ENCODE measurements at regions not wholly inside any gene's neighbourhood (a gene's known extent, or its start where the extent isn't known, plus 50 kb on each side); places are given as distances from the start of the nearest gene placed in this dataset.

- in situ Hi-C loops (cut with MboI; ENCODE audit: low sequenced_read_pairs) = no loop called here
- H3K4me3 ChIP-seq = no peak overlapping the region
- no peaks in the 10 kb centered on the region for H3K27me3 ChIP-seq (ENCODE audit: low read depth)
- no peaks in the 10 kb centered on the region for H3K9me3 ChIP-seq
- no peak for DNase-seq (ENCODE audit: low spot score in 2 of 2)
- H3K4me1 ChIP-seq = no peaks in the 10 kb centered on the region
- no peaks in the 10 kb centered on the region for H3K36me3 ChIP-seq (replicated peaks)
Measured at GRCh38 chr7:3230908-3231307, 70.1 kb upstream of the SDK1 start.

DNA sequence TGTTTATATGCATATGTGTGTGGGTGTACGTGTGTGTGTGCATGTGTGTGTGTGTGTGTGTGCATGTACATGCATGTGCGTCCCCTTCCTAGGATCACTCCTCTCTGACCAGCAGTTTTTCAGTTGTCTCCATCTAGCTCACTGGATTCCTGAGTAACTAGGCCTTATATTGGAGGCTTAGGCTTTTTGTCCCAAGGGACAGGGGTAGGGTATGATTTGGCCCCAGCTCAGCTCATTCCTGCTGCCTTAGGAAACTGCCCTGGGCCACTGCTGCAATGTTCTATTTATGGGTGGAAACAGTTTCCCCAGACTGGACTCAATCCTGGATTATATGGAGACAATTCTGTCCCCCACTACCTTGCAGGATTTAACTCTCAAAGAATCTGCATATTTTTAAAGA lies 68.8 kb upstream of the SDK1 start:
- DNase-seq (ENCODE audit: low spot score in 2 of 2) = no peak
- H3K9me3 ChIP-seq = no peaks in the 10 kb centered on the region
- in situ Hi-C loops (cut with MboI; ENCODE audit: low sequenced_read_pairs) = no loop called here
- H3K4me1 ChIP-seq = no peaks in the 10 kb centered on the region
- no peaks in the 10 kb centered on the region for H3K36me3 ChIP-seq (replicated peaks)
- no peak overlapping the region for H3K4me3 ChIP-seq
- no peaks in the 10 kb centered on the region for H3K27me3 ChIP-seq (ENCODE audit: low read depth)

DNA sequence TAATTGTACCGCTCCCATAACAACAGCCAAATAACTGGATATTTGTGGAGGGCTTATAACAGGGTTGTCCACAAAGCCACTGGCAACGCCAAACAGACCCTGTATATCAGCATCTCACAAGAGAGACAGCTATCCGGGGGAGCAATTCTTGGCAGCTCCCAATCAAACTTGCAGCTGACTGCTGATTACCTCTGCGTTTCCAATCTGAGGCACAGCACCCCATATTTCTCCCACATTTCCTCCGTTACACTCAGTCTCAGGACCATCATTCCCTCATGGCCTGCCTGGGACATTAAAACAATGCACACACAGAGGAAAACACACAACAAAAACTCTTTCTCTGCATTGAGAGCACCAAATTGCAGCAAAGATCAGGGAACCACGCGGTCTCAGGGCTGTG lies 67.8 kb upstream of the SDK1 start:
- no peaks in the 10 kb centered on the region for H3K9me3 ChIP-seq
- H3K4me1 ChIP-seq = no peaks in the 10 kb centered on the region
- H3K4me3 ChIP-seq = no peak overlapping the region
- H3K36me3 ChIP-seq (replicated peaks) = no peaks in the 10 kb centered on the region
- no peaks in the 10 kb centered on the region for H3K27me3 ChIP-seq (ENCODE audit: low read depth)
- DNase-seq (ENCODE audit: low spot score in 2 of 2) = no peak
- in situ Hi-C loops (cut with MboI; ENCODE audit: low sequenced_read_pairs) = no loop called here

DNA sequence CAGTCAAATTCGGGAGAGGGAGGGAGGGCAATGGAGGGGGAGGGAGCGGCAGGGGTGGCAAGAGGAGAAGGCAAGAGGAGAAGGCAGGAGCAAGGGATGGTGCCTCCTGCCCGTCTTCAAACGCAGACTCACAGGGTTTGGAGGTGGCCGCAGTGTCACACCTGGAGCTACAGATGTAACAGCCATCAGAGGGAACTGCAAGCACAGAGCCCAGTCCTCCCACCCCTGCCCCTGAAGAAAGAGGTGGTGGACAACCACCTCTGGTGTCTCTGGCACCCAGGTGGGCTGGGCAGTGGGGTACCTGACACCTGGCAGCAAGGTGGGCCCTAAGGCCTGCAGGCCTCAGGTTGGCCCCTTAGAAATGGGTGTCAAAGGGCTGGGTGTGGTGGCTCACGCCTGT lies 67.0 kb upstream of the SDK1 start:
- no peaks in the 10 kb centered on the region for H3K4me1 ChIP-seq
- H3K27me3 ChIP-seq (ENCODE audit: low read depth) = no peaks in the 10 kb centered on the region
- in situ Hi-C loops (cut with MboI; ENCODE audit: low sequenced_read_pairs) = no loop called here
- H3K36me3 ChIP-seq (replicated peaks) = no peaks in the 10 kb centered on the region
- no peaks in the 10 kb centered on the region for H3K9me3 ChIP-seq
- DNase-seq (ENCODE audit: low spot score in 2 of 2) = no peak
- no peak overlapping the region for H3K4me3 ChIP-seq

DNA sequence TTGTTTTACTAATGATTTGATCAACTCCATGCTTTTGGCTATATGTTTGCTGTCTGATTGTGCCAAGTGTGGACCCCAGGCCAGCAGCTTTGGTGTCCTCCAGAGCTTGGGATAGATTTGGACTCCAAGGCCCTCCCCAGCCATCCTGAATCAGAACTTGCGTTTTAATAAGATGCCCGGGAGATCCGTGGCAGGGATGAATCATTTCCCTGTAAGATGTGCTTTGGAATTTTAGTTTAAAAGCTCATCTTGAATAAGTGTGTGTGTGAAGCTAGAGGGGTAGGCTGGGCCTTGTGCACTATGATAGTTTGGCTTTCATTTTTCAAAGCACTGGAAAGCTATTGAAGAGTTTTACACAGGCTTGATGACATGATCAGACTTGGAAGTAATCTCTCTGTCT lies 66.2 kb upstream of the SDK1 start:
- H3K36me3 ChIP-seq (replicated peaks) = no peaks in the 10 kb centered on the region
- no peaks in the 10 kb centered on the region for H3K9me3 ChIP-seq
- H3K27me3 ChIP-seq (ENCODE audit: low read depth) = no peaks in the 10 kb centered on the region
- in situ Hi-C loops (cut with MboI; ENCODE audit: low sequenced_read_pairs) = no loop called here
- H3K4me3 ChIP-seq = no peak overlapping the region
- DNase-seq (ENCODE audit: low spot score in 2 of 2) = no peak
- H3K4me1 ChIP-seq = no peaks in the 10 kb centered on the region

DNA sequence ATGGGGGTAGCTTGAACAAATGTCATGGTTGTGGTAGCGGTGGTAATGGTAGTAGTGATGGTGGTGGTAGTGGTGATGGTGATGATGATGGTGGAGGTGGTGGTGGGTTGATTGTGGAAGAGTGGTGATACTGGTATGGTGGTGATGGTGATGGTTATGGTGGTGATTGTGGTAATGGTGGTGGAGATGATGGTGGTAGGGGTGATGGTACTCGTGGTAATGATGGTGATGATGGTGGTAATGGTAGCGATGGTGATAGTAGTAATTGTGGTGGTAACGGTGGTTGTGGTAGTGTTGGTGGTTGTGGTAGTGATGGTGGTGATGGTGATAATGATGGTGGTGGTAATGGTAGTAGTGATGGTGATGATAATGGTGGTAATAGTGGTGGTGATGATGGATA lies 65.7 kb upstream of the SDK1 start:
- H3K4me3 ChIP-seq = no peak overlapping the region

GRCh38 chr7:3236268-3236667 lies 64.8 kb upstream of the SDK1 start:
- Histone ChIP-seq H3K9me3 (no peaks in the 10 kb centered on the region), H3K4me1 (no peaks in the 10 kb centered on the region), H3K36me3 (replicated peaks) (no peaks in the 10 kb centered on the region), H3K4me3 (no peak overlapping the region), H3K27me3 (ENCODE audit: low read depth) (no peaks in the 10 kb centered on the region)
- DNase-seq (ENCODE audit: low spot score in 2 of 2) = no peak
- in situ Hi-C loops (cut with MboI; ENCODE audit: low sequenced_read_pairs) = no loop called here

More for the DNA sequence above, 65.7 kb upstream of the SDK1 start:
- H3K27me3 ChIP-seq (ENCODE audit: low read depth) = no peaks in the 10 kb centered on the region
- DNase-seq (ENCODE audit: low spot score in 2 of 2) = no peak
- no peaks in the 10 kb centered on the region for H3K4me1 ChIP-seq
- H3K36me3 ChIP-seq (replicated peaks) = no peaks in the 10 kb centered on the region
- H3K9me3 ChIP-seq = no peaks in the 10 kb centered on the region
- in situ Hi-C loops (cut with MboI; ENCODE audit: low sequenced_read_pairs) = no loop called here

DNA sequence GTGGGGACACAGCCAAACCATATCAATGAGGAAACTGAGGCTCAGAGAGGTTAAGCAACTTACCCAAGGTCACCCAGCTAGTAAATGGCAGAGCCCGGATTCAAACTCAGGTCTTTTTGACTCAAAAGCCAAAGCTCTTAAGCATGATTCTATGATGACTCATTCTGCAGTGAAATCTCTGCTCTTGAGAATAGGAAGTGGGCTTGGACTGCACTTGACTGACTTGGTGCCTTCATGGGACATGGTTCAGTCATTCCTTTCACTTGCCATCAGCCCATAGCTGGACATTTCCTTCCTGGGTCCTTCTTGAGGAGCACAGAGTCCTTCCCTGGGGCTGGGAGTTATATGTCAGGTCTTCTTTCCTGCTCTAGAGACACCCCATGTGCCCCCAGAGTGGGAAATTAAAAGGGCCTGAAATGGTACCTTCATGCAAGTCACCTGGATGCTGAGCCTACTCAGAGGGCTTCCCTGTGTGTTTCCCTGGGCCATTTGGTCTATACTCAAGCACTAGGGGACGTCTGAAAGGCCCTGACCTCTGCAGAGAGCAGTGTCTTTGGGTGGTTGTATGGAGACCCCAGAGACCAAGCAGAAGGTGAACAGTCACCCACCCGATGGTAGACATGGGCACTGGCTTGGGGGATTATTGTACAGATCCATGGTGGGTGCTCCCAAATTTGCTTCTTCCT lies 62.4 kb upstream of the SDK1 start:
- H3K36me3 ChIP-seq (replicated peaks) = no peaks in the 10 kb centered on the region
- in situ Hi-C loops (cut with MboI; ENCODE audit: low sequenced_read_pairs) = no loop called here
- H3K9me3 ChIP-seq = no peaks in the 10 kb centered on the region
- no peaks in the 10 kb centered on the region for H3K27me3 ChIP-seq (ENCODE audit: low read depth)
- H3K4me1 ChIP-seq = no peaks in the 10 kb centered on the region
- DNase-seq (ENCODE audit: low spot score in 2 of 2) = no peak
- no peak overlapping the region for H3K4me3 ChIP-seq

GRCh38 chr7:3239291-3239691 lies 61.8 kb upstream of the SDK1 start:
- H3K4me3 ChIP-seq = no peak overlapping the region
- H3K4me1 ChIP-seq = no peaks in the 10 kb centered on the region
- in situ Hi-C loops (cut with MboI; ENCODE audit: low sequenced_read_pairs) = no loop called here
- no peak for DNase-seq (ENCODE audit: low spot score in 2 of 2)
- H3K27me3 ChIP-seq (ENCODE audit: low read depth) = no peaks in the 10 kb centered on the region
- no peaks in the 10 kb centered on the region for H3K9me3 ChIP-seq
- H3K36me3 ChIP-seq (replicated peaks) = no peaks in the 10 kb centered on the region

DNA sequence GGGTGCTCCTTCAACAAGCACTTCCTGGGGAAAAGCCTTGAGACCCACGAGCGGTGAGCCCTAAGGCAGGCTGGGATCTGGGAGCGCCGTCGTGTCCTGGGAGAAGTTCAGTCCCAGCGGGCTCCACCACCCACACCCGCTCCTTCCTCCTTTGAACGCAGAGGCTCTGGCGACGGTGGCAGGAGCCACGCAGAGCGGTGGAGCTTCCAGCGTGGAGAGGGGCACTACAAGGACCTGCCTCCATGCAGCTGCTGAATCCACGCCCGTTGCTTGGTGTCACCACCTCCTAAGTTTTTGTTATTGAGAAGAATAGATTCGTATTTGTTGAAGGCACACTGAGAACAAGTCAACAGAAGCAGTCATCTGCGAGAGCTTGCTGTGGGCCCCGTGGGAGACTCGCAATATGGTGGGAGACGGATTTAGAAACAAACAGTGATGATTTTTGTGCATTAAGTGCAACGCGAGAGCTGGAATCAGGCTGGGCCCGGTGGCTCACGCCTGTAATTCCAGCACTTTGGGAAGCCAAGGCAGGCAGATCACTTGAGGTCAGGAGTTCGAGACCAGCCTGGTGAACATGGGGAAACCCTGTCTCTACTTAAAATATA lies 60.1 kb upstream of the SDK1 start:
- Histone ChIP-seq H3K9me3 (no peaks in the 10 kb centered on the region), H3K4me1 (no peaks in the 10 kb centered on the region), H3K27me3 (ENCODE audit: low read depth) (no peaks in the 10 kb centered on the region), H3K36me3 (replicated peaks) (no peaks in the 10 kb centered on the region), H3K4me3 (no peak overlapping the region)
- no peak for DNase-seq (ENCODE audit: low spot score in 2 of 2)
- in situ Hi-C loops (cut with MboI; ENCODE audit: low sequenced_read_pairs) = no loop called here

DNA sequence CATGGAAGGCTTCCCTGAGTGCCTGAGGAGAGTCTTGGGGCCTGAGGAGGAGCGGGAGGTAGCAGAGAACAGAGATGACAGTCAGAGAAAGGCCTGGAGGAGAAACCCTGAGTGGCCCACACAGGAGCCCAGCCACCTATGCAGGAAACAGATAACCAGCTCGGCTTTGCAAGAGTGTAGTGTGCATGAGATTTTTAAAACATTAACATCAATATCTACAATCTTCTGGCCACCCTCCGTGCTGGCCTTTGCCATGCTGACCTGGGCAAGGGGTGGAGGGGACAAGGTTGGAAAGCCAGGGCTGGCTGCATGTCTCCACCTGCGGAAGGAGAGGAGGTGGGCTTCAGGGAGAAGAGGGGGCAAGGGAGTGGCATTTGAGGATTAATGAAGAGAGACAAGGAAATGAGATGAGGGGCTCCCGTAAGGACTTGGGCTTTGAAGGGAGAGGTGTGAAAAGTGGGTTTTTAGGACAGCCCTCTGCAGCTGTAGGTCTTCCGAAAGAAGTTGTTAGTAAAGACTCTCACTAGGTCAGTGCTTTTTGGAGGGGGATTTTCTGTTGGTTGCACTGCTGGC lies 59.3 kb upstream of the SDK1 start:
- H3K4me3 ChIP-seq = no peak overlapping the region
- in situ Hi-C loops (cut with MboI; ENCODE audit: low sequenced_read_pairs) = no loop called here
- DNase-seq (ENCODE audit: low spot score in 2 of 2) = no peak
- H3K9me3 ChIP-seq = no peaks in the 10 kb centered on the region
- H3K4me1 ChIP-seq = no peaks in the 10 kb centered on the region
- no peaks in the 10 kb centered on the region for H3K27me3 ChIP-seq (ENCODE audit: low read depth)
- H3K36me3 ChIP-seq (replicated peaks) = no peaks in the 10 kb centered on the region

GRCh38 chr7:3242398-3242972 lies 58.6 kb upstream of the SDK1 start:
- no peak for DNase-seq (ENCODE audit: low spot score in 2 of 2)
- in situ Hi-C loops (cut with MboI; ENCODE audit: low sequenced_read_pairs) = no loop called here

DNA sequence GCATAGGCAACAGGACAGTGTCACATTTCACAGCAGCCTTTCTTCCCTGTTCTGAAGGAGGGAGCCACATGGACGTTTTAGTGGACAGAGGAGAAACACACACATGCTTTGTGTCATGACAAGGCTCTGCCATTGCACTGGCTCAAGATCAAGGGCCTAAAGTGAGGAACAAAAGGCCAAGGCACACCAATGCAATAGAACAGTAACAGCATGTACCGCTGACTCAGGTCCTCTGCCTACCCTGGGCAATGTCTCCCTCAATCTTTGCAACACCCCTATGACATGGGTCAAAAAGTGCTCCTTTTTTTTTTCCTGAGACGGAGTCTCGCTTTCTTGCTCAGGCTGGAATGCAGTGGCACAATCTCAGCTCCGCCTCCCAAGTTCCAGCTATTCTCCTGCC lies 57.8 kb upstream of the SDK1 start:
- H3K4me3 ChIP-seq = no peak overlapping the region
- no peaks in the 10 kb centered on the region for H3K36me3 ChIP-seq (replicated peaks)
- DNase-seq (ENCODE audit: low spot score in 2 of 2) = no peak
- H3K9me3 ChIP-seq = no peaks in the 10 kb centered on the region
- in situ Hi-C loops (cut with MboI; ENCODE audit: low sequenced_read_pairs) = no loop called here
- no peaks in the 10 kb centered on the region for H3K27me3 ChIP-seq (ENCODE audit: low read depth)
- H3K4me1 ChIP-seq = no peaks in the 10 kb centered on the region

More at GRCh38 chr7:3242398-3242972, 58.6 kb upstream of the SDK1 start:
- Histone ChIP-seq H3K4me3 (no peak overlapping the region), H3K36me3 (replicated peaks) (no peaks in the 10 kb centered on the region), H3K4me1 (no peaks in the 10 kb centered on the region), H3K9me3 (no peaks in the 10 kb centered on the region), H3K27me3 (ENCODE audit: low read depth) (no peaks in the 10 kb centered on the region)

GRCh38 chr7:3243680-3244079 lies 57.4 kb upstream of the SDK1 start:
- Histone ChIP-seq H3K36me3 (replicated peaks) (no peaks in the 10 kb centered on the region), H3K4me1 (no peaks in the 10 kb centered on the region), H3K27me3 (ENCODE audit: low read depth) (no peaks in the 10 kb centered on the region), H3K9me3 (no peaks in the 10 kb centered on the region), H3K4me3 (no peak overlapping the region)
- in situ Hi-C loops (cut with MboI; ENCODE audit: low sequenced_read_pairs) = no loop called here
- no peak for DNase-seq (ENCODE audit: low spot score in 2 of 2)

Data from HAP-1 (cell line).